GM11168 (cell line): ENCODE measurements at regions not wholly inside any gene's neighbourhood (a gene's known extent, or its start where the extent isn't known, plus 50 kb on each side); places are given as distances from the start of the nearest gene placed in this dataset.
"Not testable (repeated sequence)": the region's sequence is repeated elsewhere in the genome, so short reads cannot be mapped to it uniquely, and the experiment has no call there.

Source experiments
- in situ Hi-C: fragments of 300-500 bp; cut with MboI; formaldehyde crosslinking; loops from one replicate; pipeline ENCODE4 v1.12.0; 2022; ENCODE audit warnings: low sequenced_read_pairs; ENCODE audit not compliant: unreplicated experiment

GRCh38 chr18:64679121-64679520, 530.2 kb upstream of the LINC00305 start:
- in situ Hi-C loops, result no loop called here

- in situ Hi-C loops, result no loop called here
Observed at GRCh38 chr18:64678048-64678447, 529.2 kb upstream of the LINC00305 start.

GRCh38 chr18:64674694-64675093, 525.8 kb upstream of the LINC00305 start:
- in situ Hi-C loops, result no loop called here

GRCh38 chr18:64671293-64671692, 522.4 kb upstream of the LINC00305 start:
- in situ Hi-C loops, result not testable (repeated sequence)

- in situ Hi-C loops, result no loop called here
Observed at GRCh38 chr18:64668461-64668962, 519.6 kb upstream of the LINC00305 start.

- in situ Hi-C loops, result no loop called here
Observed at GRCh38 chr18:64663086-64663485, 514.2 kb upstream of the LINC00305 start.

GRCh38 chr18:64659196-64659595, 510.3 kb upstream of the LINC00305 start:
- in situ Hi-C loops, result no loop called here

- in situ Hi-C loops, result no loop called here
Observed at GRCh38 chr18:64653068-64653467, 504.2 kb upstream of the LINC00305 start.

GRCh38 chr18:64650068-64650467, 501.2 kb upstream of the LINC00305 start:
- in situ Hi-C loops, result no loop called here

GRCh38 chr18:64645753-64646152, 496.9 kb upstream of the LINC00305 start:
- in situ Hi-C loops, result no loop called here

- in situ Hi-C loops, result no loop called here
Observed at GRCh38 chr18:64639536-64639935, 490.6 kb upstream of the LINC00305 start.

- in situ Hi-C loops, result no loop called here
Observed at GRCh38 chr18:64620971-64621560, 472.2 kb upstream of the LINC00305 start.

GRCh38 chr18:64618390-64618789, 469.5 kb upstream of the LINC00305 start:
- in situ Hi-C loops, result no loop called here

GRCh38 chr18:64615021-64615420, 466.1 kb upstream of the LINC00305 start:
- in situ Hi-C loops, result no loop called here

- in situ Hi-C loops, result no loop called here
Observed at GRCh38 chr18:64614446-64614845, 465.6 kb upstream of the LINC00305 start.

- in situ Hi-C loops, result no loop called here
Observed at GRCh38 chr18:64592246-64592645, 443.4 kb upstream of the LINC00305 start.

- in situ Hi-C loops, result no loop called here
Observed at GRCh38 chr18:64589000-64589399, 440.1 kb upstream of the LINC00305 start.

GRCh38 chr18:64566456-64566855, 417.6 kb upstream of the LINC00305 start:
- in situ Hi-C loops, result no loop called here

GRCh38 chr18:64562651-64563050, 413.8 kb upstream of the LINC00305 start:
- in situ Hi-C loops, result no loop called here

GRCh38 chr18:64546451-64546850, 397.6 kb upstream of the LINC00305 start:
- in situ Hi-C loops, result no loop called here

GRCh38 chr18:64539847-64540246, 391.0 kb upstream of the LINC00305 start:
- in situ Hi-C loops, result no loop called here

- in situ Hi-C loops, result no loop called here
Observed at GRCh38 chr18:64528646-64529045, 379.8 kb upstream of the LINC00305 start.
